Activated T-helper 9 cell treated with anti-CD3 and anti-CD28 coated beads, Interleukin-2, amount 50 U/mL, for 16 hours (primary cell): ENCODE measurements at regions not wholly inside any gene's neighbourhood (a gene's known extent, or its start where the extent isn't known, plus 50 kb on each side); places are given as distances from the start of the nearest gene placed in this dataset.

Source experiments
- DNase-seq: peaks from one replicate; pipeline ENCODE4 v3.0.0-alpha.2; 2020; ENCODE audit warnings: low read depth

GRCh38 chr1:199746666-199747384, 280.7 kb upstream of the NR5A2 start:
- no peak for DNase-seq

- no peak for DNase-seq
Measured at GRCh38 chr1:199747984-199748383, 279.5 kb upstream of the NR5A2 start.

DNA sequence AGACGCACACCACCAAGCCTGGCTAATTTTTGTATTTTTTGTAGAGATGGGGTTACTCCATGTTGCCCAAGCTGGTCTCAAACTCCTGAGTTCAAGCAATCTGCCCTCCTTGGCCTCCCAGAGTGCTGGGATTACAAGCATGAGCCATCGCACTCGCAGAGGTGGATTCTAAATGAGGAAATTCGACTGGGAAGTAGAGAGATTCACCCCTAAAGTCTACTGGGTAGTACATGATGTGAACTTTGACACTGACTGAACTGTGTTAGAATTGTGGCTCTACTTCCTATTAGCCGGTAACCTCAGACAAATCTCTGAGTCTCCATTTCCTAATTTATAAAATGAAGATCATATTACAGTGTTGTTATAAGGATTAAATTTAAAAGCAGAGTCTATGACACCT, 276.0 kb upstream of the NR5A2 start:
- DNase-seq = no peak

DNA sequence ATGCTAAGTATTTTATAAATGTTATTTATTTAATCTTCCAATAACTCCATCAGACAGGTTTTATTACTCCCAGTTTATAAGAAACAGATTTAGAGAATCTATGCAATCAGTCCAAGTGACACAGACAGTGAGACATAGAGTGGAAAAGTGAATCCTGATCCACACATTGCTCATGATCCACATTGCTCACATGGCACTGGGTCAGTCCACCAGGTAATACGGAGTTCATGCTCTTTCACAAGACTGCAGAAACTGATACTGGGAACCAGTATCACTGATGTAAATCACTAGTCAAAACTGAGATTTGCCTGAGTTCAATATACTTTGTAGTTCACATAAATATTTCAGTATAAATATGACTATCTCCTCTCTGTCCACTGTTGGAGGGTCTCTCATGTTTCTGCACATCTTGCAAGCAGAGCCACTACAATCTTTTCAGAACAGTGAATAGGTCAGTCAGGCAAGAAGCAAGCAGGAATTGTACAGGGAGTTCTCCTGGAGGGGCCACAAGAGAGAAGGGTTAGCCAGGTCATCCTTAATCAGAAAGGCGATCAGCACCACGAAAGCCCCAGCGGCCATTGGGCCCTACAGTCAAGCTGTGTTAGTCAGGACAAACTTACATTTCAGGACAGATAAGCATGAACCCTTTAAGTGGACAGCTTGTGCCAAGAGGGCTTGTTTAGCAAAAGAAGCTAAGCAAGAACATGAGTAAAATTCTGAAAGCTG, 275.4 kb upstream of the NR5A2 start:
- DNase-seq = no peak

DNA sequence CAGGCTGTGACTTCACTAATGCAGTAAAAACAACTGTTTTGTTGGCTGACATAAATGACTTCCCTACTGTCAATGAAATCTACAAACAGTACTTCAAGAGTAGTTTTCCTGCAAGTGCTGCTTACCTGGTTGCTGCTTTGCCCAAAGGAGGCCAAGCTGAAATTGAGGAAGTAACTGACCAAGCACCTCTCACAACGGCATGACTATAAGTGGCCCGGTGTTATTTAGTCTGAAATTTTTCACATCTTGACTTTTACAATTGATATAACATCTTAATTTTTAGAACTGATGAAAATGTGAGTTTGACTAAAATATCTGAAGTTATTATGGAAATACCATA, 274.9 kb upstream of the NR5A2 start:
- no peak for DNase-seq

- DNase-seq = no peak
Measured at GRCh38 chr1:199753513-199753912, 274.0 kb upstream of the NR5A2 start.

DNA sequence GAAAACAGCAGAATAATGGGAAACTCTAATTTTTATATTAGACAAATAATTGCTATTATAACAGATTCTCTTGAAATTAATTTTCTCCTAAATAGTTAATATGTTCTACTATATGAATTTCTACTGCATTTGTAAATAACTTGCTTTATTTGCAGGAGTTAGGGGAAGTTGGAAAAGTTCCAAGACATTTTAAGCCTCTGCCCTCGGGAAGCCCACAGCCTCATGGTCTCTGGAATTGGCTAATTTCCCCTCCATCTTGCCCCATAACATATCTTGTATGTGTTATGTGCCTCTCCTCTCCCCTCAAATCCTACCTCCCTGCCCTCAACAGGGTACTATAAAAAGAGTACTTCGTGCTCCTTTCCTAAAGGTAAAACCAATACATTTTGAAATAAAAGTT, 271.4 kb upstream of the NR5A2 start:
- no peak for DNase-seq

DNA sequence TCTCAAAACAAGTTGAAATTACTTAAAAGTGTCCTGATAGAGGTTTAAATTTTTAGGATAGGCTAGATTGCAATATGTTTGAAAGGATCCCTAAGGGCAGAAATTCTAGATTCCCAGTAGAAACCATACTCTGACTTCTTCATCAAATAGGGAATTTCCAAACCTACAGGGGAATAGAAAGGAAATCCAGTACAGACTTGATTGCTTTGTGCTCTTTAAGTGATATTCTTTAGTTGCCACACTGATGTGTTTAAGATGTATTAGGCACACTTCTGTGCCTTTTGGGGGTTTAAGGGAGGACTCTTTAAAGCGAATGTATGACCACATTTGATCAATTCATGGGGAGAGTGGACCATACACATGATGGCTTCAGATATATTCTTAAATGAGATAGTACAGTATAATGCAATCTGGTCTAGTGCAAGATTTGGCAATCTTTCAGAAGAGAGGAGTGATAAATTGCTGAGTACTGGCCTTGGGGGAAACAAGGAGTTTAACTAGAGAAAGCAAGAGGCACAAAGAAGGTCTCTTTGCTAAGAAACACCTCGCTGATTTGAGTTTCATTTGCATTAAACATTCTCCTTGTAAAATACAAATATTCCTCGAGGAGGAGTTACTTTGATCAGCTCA, 268.8 kb upstream of the NR5A2 start:
- DNase-seq = no peak

DNA sequence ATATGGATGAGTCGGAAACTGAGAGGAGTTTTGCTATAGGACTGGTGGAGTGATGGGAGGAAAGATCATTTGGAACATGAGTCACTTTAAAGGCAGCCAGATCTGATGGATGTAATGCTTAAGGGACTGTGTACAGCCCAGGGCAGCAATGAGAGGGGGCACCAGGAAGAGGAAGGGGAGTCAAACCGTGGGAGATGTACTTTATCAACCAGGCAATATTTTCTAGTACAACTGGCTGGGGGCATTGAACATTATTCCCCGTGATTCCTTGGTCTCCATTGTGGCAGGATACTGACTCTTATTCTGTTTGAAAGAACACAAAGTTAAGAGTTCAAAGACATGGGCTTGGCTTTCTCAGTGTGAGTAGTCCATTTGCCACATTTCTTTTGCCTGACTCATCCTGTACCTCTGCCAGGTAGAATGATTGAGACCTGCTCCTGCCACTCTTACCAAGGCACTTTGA, 268.2 kb upstream of the NR5A2 start:
- no peak for DNase-seq

- no peak for DNase-seq
Measured at GRCh38 chr1:199762572-199762971, 264.9 kb upstream of the NR5A2 start.

DNA sequence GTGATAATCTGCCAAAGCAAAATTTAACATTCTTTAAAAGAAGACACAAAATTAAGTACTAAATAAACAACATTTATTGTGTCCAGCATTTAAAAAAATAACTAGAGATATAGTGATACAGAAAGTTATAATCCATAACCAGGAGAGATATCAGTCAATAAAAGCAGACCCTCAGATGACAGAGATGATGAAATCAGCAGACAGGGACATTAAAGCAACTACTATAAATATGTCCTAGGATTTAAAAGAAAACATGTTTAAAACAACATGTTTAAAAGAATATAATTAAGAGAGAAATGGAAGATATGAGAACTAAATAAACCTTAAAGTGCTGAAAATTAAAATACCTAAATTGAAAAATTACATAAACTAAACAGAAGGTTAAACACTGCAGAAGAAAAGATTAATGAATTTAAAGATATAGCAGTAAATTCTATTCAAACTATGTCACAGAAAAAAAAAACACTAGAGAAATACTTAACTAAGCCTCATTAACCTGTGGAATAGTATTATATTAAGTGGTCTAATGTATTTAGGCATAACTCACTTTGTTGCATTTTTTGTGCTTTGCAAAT, 261.2 kb upstream of the NR5A2 start:
- no peak for DNase-seq

DNA sequence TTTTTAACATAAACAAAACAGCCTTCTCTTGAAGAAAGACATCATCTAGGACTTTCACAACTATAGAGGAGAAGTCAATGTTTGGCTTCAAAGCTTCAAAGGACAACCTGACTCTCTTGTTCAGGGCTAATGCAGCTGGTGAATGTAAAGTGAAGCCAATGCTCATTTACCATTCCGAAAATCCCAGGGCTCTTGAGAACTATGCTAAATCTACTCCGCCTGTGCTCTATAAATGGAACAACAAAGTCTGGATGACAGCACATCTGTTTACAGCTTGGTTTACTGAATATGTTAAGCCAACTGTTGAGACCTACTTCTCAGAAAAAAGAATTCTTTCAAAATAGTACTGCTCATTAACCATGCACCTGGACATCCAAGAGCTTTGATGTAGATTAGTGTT, 259.8 kb upstream of the NR5A2 start:
- DNase-seq = no peak

DNA sequence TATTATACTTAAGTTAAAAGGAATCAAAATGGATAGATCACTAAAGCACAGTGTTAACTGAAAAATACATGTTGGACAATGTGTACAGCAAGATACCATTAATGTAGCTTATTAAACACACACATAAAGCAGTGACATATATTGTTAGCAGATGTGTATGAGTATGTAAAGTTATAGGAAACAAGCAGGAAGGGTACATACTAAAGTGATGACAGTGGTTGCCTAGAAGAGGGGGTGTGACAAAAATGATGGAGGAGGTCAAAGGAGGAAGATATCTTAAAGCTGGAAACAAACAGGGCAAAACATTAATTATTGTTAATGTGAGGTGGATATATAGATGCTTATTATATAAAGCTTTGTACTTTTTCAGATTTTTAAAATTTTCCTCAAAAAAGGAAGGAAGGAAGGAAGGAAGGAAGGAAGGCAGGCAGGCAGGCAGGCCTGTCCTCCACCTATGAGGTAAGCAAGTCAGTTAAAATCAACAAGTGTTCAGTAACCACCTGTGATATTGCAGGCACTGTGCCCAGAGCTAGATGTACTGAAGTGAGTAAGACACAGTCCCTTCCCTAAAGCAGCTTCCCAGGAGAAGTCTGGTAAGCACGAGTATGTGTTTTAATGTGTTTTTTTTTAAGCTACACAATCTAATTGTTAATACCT, 252.9 kb upstream of the NR5A2 start:
- no peak for DNase-seq

DNA sequence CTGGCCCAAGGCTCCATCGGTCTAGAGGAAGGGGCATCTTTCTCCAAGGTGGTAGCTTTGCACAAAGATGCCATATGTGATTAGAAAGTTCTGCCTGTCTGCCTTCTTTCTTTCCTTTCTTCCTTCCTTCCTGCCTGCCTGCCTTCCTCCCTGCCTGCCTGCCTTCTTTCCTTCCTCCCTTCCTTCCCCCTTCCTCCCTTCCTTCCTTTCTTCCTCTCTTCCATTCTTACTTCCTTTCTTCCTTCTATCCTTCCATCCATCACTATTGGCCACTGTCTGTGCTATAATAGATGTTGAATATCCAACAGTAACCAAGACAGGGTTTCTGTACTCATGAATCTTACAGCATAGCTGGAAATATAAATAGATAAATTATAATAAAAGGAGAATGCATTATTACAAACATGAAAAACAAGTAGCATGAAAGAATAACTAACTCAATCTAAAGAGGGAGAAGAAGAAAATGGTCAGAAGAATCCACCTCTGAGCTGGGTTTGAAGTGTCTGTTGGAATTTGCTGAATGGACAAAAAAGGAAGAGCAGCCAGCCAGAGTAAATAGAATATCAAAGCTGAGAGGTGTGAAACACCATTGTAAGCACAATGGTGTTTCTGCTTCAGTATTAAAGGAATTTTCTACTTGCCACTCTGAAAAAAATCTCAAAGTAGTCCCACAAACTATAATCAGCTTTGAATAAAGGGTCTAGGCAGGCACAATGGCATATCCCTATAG, 250.6 kb upstream of the NR5A2 start:
- no peak for DNase-seq

- no peak for DNase-seq
Measured at GRCh38 chr1:199778324-199778955, 249.1 kb upstream of the NR5A2 start.

GRCh38 chr1:199780091-199780490, 247.4 kb upstream of the NR5A2 start:
- DNase-seq = no peak

GRCh38 chr1:199780948-199781670, 246.4 kb upstream of the NR5A2 start:
- DNase-seq = no peak

GRCh38 chr1:199784138-199784895, 243.2 kb upstream of the NR5A2 start:
- no peak for DNase-seq

DNA sequence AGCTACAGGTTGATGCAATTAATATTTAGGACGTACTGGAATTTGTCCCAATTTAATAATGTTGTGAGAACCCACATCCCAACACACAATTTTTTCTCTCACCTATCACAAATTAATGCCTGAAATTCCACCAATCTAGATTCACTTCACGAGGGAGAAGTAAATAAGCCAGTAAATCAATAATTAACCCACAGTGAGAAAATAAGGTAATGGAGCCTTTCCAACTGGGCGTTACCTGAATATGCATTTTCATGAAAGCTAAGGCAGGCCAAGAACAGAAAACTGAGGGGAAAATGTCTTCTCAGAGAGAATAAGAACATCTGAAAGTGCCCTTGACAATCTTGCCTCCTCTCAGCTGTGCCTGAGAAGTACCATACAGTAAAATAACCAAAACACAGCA, 240.8 kb upstream of the NR5A2 start:
- DNase-seq = no peak

DNA sequence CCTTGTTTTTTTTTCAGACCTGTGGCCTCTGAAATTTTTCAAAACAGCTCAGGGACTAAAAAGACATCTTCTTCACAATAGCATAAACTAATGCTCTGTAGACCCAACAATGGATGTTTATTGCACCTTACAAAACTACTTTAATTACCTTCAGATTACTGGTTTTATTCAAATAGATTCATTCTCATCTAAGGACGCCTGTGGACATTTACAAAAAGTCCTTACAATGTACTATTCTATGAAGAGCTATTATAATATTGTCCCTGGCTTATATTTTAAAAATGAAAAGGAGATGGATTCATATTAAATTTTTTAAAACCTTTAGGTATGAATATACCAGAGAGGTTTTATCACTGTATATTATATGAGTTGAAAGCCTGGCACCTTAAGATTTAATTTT, 238.4 kb upstream of the NR5A2 start:
- DNase-seq = no peak
